Endothelial cell of umbilical vein (primary cell): ENCODE measurements at regions not wholly inside any gene's neighbourhood (a gene's known extent, or its start where the extent isn't known, plus 50 kb on each side); places are given as distances from the start of the nearest gene placed in this dataset.

Experiments
- BruUV-seq: library from RNA; stranded (reverse); fragments of 400-500 nt; replicated peaks from 2 replicates; lab custom pipeline; 2021; lab: Mats Ljungman, UMichigan
- CTCF ChIA-PET: fragments of 300-600, 350-600 bp; sonication (Branson Sonifier 250); formaldehyde crosslinking; loops from one replicate; lab custom pipeline; 2021; ENCODE audit warnings: antibody characterized with exemption, inconsistent platforms; lab: Charles Lee
- POLR2A ChIA-PET: fragments of 300-600, 350-600 bp; sonication (Branson Sonifier 250); formaldehyde crosslinking; loops from one replicate; lab custom pipeline; 2021; ENCODE audit warnings: antibody characterized with exemption, inconsistent platforms; lab: Charles Lee
- DNase-seq: peaks from one replicate; pipeline ENCODE4 v3.0.0-alpha.2; 2011; ENCODE audit warnings: low read depth, low spot score
- FAIRE-seq: peaks from 2 replicates; lab custom pipeline; 2011; peaks lifted over from hg19 to GRCh38; lab: Jason Lieb, UNC
- H2AFZ ChIP-seq: 2 replicates; pipeline ENCODE4 v1.6.0; 2012; ENCODE audit warnings: low read depth, low read length, control low read depth, inconsistent platforms
- H3K27ac ChIP-seq: 2 replicates; pipeline ENCODE4 v1.5.1; 2011; ENCODE audit warnings: low read depth, mild to moderate bottlenecking, control low read depth, low read length, moderate library complexity; ENCODE audit not compliant: insufficient read depth
- H3K27me3 ChIP-seq, 2 experiments: 2 replicates each; pipeline versions ENCODE4 v1.6.0 to v1.6.1; 2011; ENCODE audit warnings: low read length in 2 of 2, mixed read lengths in 1 of 2; ENCODE audit not compliant: control insufficient read depth in 2 of 2, insufficient read depth in 2 of 2
- H3K36me3 ChIP-seq, 2 experiments: 2 replicates in 1 of 2; 3 replicates in 1 of 2; pipeline ENCODE4 v1.5.1; 2011; ENCODE audit warnings: low read length in 2 of 2, mild to moderate bottlenecking in 1 of 2, moderate library complexity in 1 of 2; ENCODE audit not compliant: control insufficient read depth in 2 of 2, insufficient read depth in 2 of 2; ENCODE audit errors: extremely low read depth in 1 of 2
- H3K4me1 ChIP-seq: 3 replicates; pipeline ENCODE4 v1.5.1; 2011; ENCODE audit warnings: mild to moderate bottlenecking, low read length; ENCODE audit not compliant: control insufficient read depth, insufficient read depth; ENCODE audit errors: extremely low read depth
- H3K4me2 ChIP-seq: 2 replicates; pipeline ENCODE4 v1.6.1; 2011; ENCODE audit warnings: low read length, control low read depth, mixed read lengths; ENCODE audit not compliant: insufficient read depth
- H3K4me3 ChIP-seq, 3 experiments: fragments of 200-600 bp in 1 of 3; sonication (generic), shearing (Covaris generic) in 1 of 3; replicated peaks in 1 of 3; 2 replicates each; pipeline ENCODE4 v1.5.1; 2011 to 2016; ENCODE audit warnings: control low read depth in 3 of 3, low read length in 3 of 3, mild to moderate bottlenecking in 2 of 3, inconsistent platforms in 1 of 3, low read depth in 1 of 3, moderate library complexity in 1 of 3; ENCODE audit not compliant: insufficient read depth in 1 of 3
- H3K79me2 ChIP-seq: 2 replicates; pipeline ENCODE4 v1.6.0; 2012; ENCODE audit warnings: low read length, inconsistent platforms; ENCODE audit not compliant: control insufficient read depth, insufficient read depth
- H3K9ac ChIP-seq: replicated peaks from 2 replicates; pipeline ENCODE3; 2011; ENCODE audit warnings: low read length, control low read depth; ENCODE audit not compliant: insufficient read depth; ENCODE audit errors: extremely low read depth
- H3K9me1 ChIP-seq: replicated peaks from 3 replicates; pipeline ENCODE4 v1.6.0; 2011; ENCODE audit warnings: mild to moderate bottlenecking, low read length; ENCODE audit not compliant: control insufficient read depth, insufficient read depth; ENCODE audit errors: extremely low read depth
- H3K9me3 ChIP-seq: replicated peaks from 2 replicates; pipeline ENCODE4 v1.5.1; 2012; ENCODE audit warnings: low read length, inconsistent platforms; ENCODE audit not compliant: control insufficient read depth, insufficient read depth
- H4K20me1 ChIP-seq: replicated peaks from 2 replicates; pipeline ENCODE3; 2011; ENCODE audit warnings: mild to moderate bottlenecking, low read length; ENCODE audit not compliant: control insufficient read depth, insufficient read depth; ENCODE audit errors: extremely low read depth
- EZH2 ChIP-seq: IDR thresholded peaks from 2 replicates; pipeline ENCODE4 v1.6.1; 2012; ENCODE audit warnings: borderline replicate concordance, low read depth, mild to moderate bottlenecking, moderate library complexity, low read length, inconsistent platforms; ENCODE audit not compliant: severe bottlenecking
- FOS ChIP-seq: IDR thresholded peaks from 2 replicates; pipeline ENCODE4 v1.6.1; 2011; ENCODE audit warnings: mild to moderate bottlenecking, low read length, moderate library complexity, borderline replicate concordance; ENCODE audit not compliant: insufficient read depth
- GATA2 ChIP-seq: IDR thresholded peaks from 2 replicates; pipeline ENCODE4 v1.7.0; 2011; ENCODE audit warnings: low read depth, mild to moderate bottlenecking, moderate library complexity, mixed read lengths, low read length; ENCODE audit not compliant: insufficient read length, insufficient read depth
- JUN ChIP-seq: IDR thresholded peaks from 2 replicates; pipeline ENCODE4 v1.6.1; 2011; ENCODE audit warnings: borderline replicate concordance, low read depth; ENCODE audit not compliant: insufficient read length, insufficient read depth
- MYC ChIP-seq: IDR thresholded peaks from one replicate; pipeline ENCODE4 v1.6.1; 2011; ENCODE audit warnings: mild to moderate bottlenecking, low read depth, low read length
- POLR2A ChIP-seq: IDR thresholded peaks from 2 replicates; pipeline ENCODE4 v1.6.1; 2012; ENCODE audit warnings: low read depth, mild to moderate bottlenecking, control low read depth, low read length
- POLR2AphosphoS5 ChIP-seq: IDR thresholded peaks from 2 replicates; pipeline ENCODE4 v1.6.1; 2012; ENCODE audit warnings: low read depth, mild to moderate bottlenecking, control low read depth, low read length, moderate library complexity; ENCODE audit not compliant: insufficient read depth
- dilution Hi-C: fragments of 300-500 bp; cut with MboI; formaldehyde crosslinking; loops from one replicate; pipeline ENCODE4 v1.15.0; 2019; ENCODE audit warnings: low sequenced_read_pairs; ENCODE audit not compliant: extremely low pct_ligation_motif_present
- intact Hi-C: fragments of 100-400 bp; cut with micrococcal nuclease; formaldehyde crosslinking; loops from one replicate; pipeline ENCODE4 v1.10.0; 2022
- TF ChIP-seq, protein P1 (sequence below): IDR thresholded peaks from 2 replicates; pipeline ENCODE4 v1.6.1; 2011; ENCODE audit not compliant: insufficient read depth, insufficient read length
- TF ChIP-seq, protein P2 (sequence below), 2 donors: IDR thresholded peaks; 1 replicate in 1 of 2; 2 replicates in 1 of 2; pipeline ENCODE4 v1.5.1; 2011; ENCODE audit warnings: low read length in 2 of 2, mild to moderate bottlenecking in 2 of 2, moderate library complexity in 2 of 2, control low read depth in 1 of 2, inconsistent platforms in 1 of 2, low read depth in 1 of 2; ENCODE audit not compliant: insufficient read depth in 1 of 2; ENCODE audit errors: extremely low read depth in 1 of 2

DNA sequence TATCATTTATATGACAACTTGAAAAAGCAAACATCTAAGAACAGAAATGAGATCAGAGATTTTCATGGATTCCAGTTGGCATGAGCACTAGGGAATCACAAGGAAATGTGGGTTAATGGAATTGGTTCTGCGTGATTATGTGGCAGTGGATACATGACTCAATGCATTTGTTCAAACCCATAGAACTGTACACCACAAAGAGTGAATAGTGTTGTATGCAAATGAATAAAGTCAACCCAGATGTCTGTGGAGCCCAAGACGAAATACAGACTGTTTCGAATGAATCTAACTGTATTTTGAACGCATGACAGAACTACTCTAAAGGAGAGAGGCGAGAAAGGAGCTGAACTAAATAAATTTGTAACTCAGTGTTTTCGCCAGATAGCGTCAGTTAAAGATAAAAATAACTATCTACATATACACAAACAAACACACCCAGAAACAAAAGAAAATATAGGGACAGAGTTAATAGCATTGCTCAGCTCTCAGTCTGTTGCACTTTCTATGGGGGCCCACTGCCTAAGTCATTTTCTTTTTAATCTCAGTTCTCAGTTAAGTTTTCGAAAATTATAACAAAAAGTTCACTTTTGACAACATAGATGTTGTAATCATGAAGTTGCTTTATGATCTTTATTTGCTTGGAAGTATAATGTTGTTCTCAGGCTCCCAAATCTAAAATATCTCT lies 636.7 kb upstream of the SEMA3D start:
- no peaks in the 10 kb centered on the region for H3K9me1 ChIP-seq
- no peak for DNase-seq
- H3K36me3 ChIP-seq, result no peaks in the 10 kb centered on the region
- H4K20me1 ChIP-seq, result no peaks in the 10 kb centered on the region
- ChIA-PET POLR2A (no interaction called here), CTCF (no interaction called here)
- no peak overlapping the region for H2AFZ ChIP-seq
- H3K79me2 ChIP-seq, result no peaks in the 10 kb centered on the region
- no peak overlapping the region for H3K27ac ChIP-seq
- no peak overlapping the region for H3K4me3 ChIP-seq
- H3K27me3 ChIP-seq, result no peaks in the 10 kb centered on the region
- no peaks in the 10 kb centered on the region for H3K4me1 ChIP-seq
- intact Hi-C loops (no loop called here), dilution Hi-C loops (no loop called here)
- no peak overlapping the region for H3K4me2 ChIP-seq
- TF ChIP-seq, protein P1, sequence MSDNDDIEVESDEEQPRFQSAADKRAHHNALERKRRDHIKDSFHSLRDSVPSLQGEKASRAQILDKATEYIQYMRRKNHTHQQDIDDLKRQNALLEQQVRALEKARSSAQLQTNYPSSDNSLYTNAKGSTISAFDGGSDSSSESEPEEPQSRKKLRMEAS, result no peak
- TF ChIP-seq POLR2A, result no peak
- TF ChIP-seq JUN, result no peak
- no peak for TF ChIP-seq MYC
- no peak for TF ChIP-seq FOS
- no peak for TF ChIP-seq GATA2
- no peak for TF ChIP-seq EZH2
- no peak for TF ChIP-seq POLR2AphosphoS5
- TF ChIP-seq, protein P2, sequence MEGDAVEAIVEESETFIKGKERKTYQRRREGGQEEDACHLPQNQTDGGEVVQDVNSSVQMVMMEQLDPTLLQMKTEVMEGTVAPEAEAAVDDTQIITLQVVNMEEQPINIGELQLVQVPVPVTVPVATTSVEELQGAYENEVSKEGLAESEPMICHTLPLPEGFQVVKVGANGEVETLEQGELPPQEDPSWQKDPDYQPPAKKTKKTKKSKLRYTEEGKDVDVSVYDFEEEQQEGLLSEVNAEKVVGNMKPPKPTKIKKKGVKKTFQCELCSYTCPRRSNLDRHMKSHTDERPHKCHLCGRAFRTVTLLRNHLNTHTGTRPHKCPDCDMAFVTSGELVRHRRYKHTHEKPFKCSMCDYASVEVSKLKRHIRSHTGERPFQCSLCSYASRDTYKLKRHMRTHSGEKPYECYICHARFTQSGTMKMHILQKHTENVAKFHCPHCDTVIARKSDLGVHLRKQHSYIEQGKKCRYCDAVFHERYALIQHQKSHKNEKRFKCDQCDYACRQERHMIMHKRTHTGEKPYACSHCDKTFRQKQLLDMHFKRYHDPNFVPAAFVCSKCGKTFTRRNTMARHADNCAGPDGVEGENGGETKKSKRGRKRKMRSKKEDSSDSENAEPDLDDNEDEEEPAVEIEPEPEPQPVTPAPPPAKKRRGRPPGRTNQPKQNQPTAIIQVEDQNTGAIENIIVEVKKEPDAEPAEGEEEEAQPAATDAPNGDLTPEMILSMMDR (IDR thresholded peaks at IDR 0.05; ENCODE audit: extremely low read depth in 1 of 2, insufficient read depth in 1 of 2, low read depth in 1 of 2, low read length in 2 of 2), result no peak
- no peak for FAIRE-seq
- no peaks in the 10 kb centered on the region for H3K9me3 ChIP-seq
- no TSS peak for BruUV-seq
- H3K9ac ChIP-seq, result no peak overlapping the region
